IMR-90 (cell line): ENCODE measurements at regions not wholly inside any gene's neighbourhood (a gene's known extent, or its start where the extent isn't known, plus 50 kb on each side); places are given as distances from the start of the nearest gene placed in this dataset.

ENCODE experiments used
- ATAC-seq: fragments of 200-7000 bp; cut with Tn5 transposase; 2 replicates; pipeline ENCODE4 v1.9.1; 2020; ENCODE audit warnings: low read depth, mild to moderate bottlenecking, moderate library complexity
- BruUV-seq: library from RNA; stranded (reverse); fragments of 400-500 nt; replicated peaks from 2 replicates; lab custom pipeline; 2021; lab: Mats Ljungman, UMichigan
- CTCF ChIA-PET: fragments of 300-600 bp; formaldehyde crosslinking; extraction: SDS; loops from one replicate; lab custom pipeline; 2021; ENCODE audit warnings: antibody characterized with exemption; lab: Yijun Ruan, JAX
- POLR2A ChIA-PET: fragments of 300-600 bp; sonication (Branson Sonifier 250); formaldehyde crosslinking; loops from one replicate; lab custom pipeline; 2022; ENCODE audit warnings: antibody characterized with exemption; ENCODE audit not compliant: unreplicated experiment; lab: Charles Lee
- DNase-seq: peaks from one replicate; pipeline ENCODE4 v3.0.0; 2013
- H2AFZ ChIP-seq: replicated peaks from 2 replicates; pipeline ENCODE3; 2013; ENCODE audit warnings: low read length, mild to moderate bottlenecking; ENCODE audit not compliant: poor library complexity
- H2AK5ac ChIP-seq: 2 replicates; pipeline ENCODE4 v1.6.1; 2013; ENCODE audit warnings: low read depth, low read length, inconsistent platforms
- H2AK9ac ChIP-seq: replicated peaks from 2 replicates; pipeline ENCODE3; 2013; ENCODE audit warnings: mild to moderate bottlenecking, low read depth, low read length, moderate library complexity; ENCODE audit not compliant: poor library complexity
- H2BK120ac ChIP-seq: 2 replicates; pipeline ENCODE4 v1.6.1; 2013; ENCODE audit warnings: low read depth, low read length, inconsistent platforms
- H2BK15ac ChIP-seq: 3 replicates; pipeline ENCODE4 v1.6.1; 2013; ENCODE audit warnings: low read depth, low read length, inconsistent platforms
- H2BK20ac ChIP-seq: 2 replicates; pipeline ENCODE4 v1.6.1; 2013; ENCODE audit warnings: low read depth, mild to moderate bottlenecking, inconsistent platforms, low read length, moderate library complexity
- H2BK5ac ChIP-seq: 2 replicates; pipeline ENCODE4 v1.6.1; 2013; ENCODE audit warnings: mild to moderate bottlenecking, low read depth, low read length, inconsistent platforms; ENCODE audit not compliant: poor library complexity, severe bottlenecking
- H3K14ac ChIP-seq: replicated peaks from 2 replicates; pipeline ENCODE4 v1.6.1; 2013; ENCODE audit warnings: low read depth, low read length, inconsistent platforms
- H3K18ac ChIP-seq: 2 replicates; pipeline ENCODE4 v1.6.1; 2013; ENCODE audit warnings: low read depth, low read length, control low read depth
- H3K23ac ChIP-seq: 2 replicates; pipeline ENCODE4 v1.6.1; 2013; ENCODE audit warnings: low read depth, low read length, inconsistent platforms
- H3K27ac ChIP-seq: 2 replicates; pipeline ENCODE4 v1.5.1; 2013; ENCODE audit warnings: mild to moderate bottlenecking, control low read depth, low read length; ENCODE audit not compliant: insufficient read depth
- H3K27me3 ChIP-seq: 2 replicates; pipeline ENCODE4 v1.6.1; 2013; ENCODE audit warnings: low read length; ENCODE audit not compliant: control insufficient read depth, insufficient read depth
- H3K36me3 ChIP-seq: 2 replicates; pipeline ENCODE4 v1.6.1; 2013; ENCODE audit warnings: low read length, mixed read lengths; ENCODE audit not compliant: control insufficient read depth, insufficient read depth
- H3K4ac ChIP-seq: 2 replicates; pipeline ENCODE4 v1.6.1; 2013; ENCODE audit warnings: low read depth, low read length, inconsistent platforms
- H3K4me1 ChIP-seq: 2 replicates; pipeline ENCODE4 v1.6.1; 2013; ENCODE audit warnings: low read length, mixed read lengths; ENCODE audit not compliant: control insufficient read depth, insufficient read depth
- H3K4me2 ChIP-seq: 2 replicates; pipeline ENCODE4 v1.6.1; 2013; ENCODE audit warnings: low read depth, mild to moderate bottlenecking, control low read depth, low read length, moderate library complexity
- H3K4me3 ChIP-seq: 2 replicates; pipeline ENCODE4 v1.5.1; 2013; ENCODE audit warnings: low read depth, mild to moderate bottlenecking, control low read depth, low read length, moderate library complexity; ENCODE audit not compliant: insufficient read depth
- H3K56ac ChIP-seq: 2 replicates; pipeline ENCODE4 v1.6.1; 2013; ENCODE audit warnings: low read length, inconsistent platforms; ENCODE audit not compliant: insufficient read depth; ENCODE audit errors: extremely low read depth
- H3K79me1 ChIP-seq, 2 experiments: 2 replicates each; pipeline ENCODE4 v1.6.1; 2013; ENCODE audit warnings: low read length in 2 of 2, inconsistent platforms in 1 of 2, low read depth in 1 of 2
- H3K9ac ChIP-seq: 2 replicates; pipeline ENCODE4 v1.6.1; 2013; ENCODE audit warnings: low read depth, low read length, control low read depth
- H3K9me1 ChIP-seq: 2 replicates; pipeline ENCODE4 v1.6.1; 2013; ENCODE audit warnings: low read length, inconsistent platforms; ENCODE audit not compliant: insufficient read depth
- H3K9me3 ChIP-seq: 2 replicates; pipeline ENCODE4 v1.6.1; 2013; ENCODE audit warnings: low read length; ENCODE audit not compliant: control insufficient read depth, insufficient read depth
- H4K20me1 ChIP-seq: 2 replicates; pipeline ENCODE4 v1.6.1; 2013; ENCODE audit warnings: low read length, inconsistent platforms; ENCODE audit not compliant: insufficient read depth
- H4K5ac ChIP-seq: 2 replicates; pipeline ENCODE4 v1.6.1; 2013; ENCODE audit warnings: mild to moderate bottlenecking, low read depth, low read length, control low read depth
- H4K8ac ChIP-seq, 2 experiments: 2 replicates each; pipeline ENCODE4 v1.6.1; 2013; ENCODE audit warnings: low read depth in 2 of 2, low read length in 2 of 2, control low read depth in 1 of 2, inconsistent platforms in 1 of 2
- H4K91ac ChIP-seq: 2 replicates; pipeline ENCODE4 v1.6.1; 2013; ENCODE audit warnings: low read depth, low read length, inconsistent platforms; ENCODE audit not compliant: insufficient read depth
- BHLHE40 ChIP-seq: fragments of 150-350 bp; IDR thresholded peaks from 2 replicates; pipeline ENCODE4 v1.6.1; 2016; ENCODE audit warnings: mild to moderate bottlenecking, low read depth, low read length
- FOS ChIP-seq: fragments of 150-350 bp; IDR thresholded peaks from 2 replicates; pipeline ENCODE4 v1.6.1; 2016; ENCODE audit warnings: low read depth, low read length
- MAFK ChIP-seq: IDR thresholded peaks from 2 replicates; pipeline ENCODE4 v1.6.1; 2012; ENCODE audit warnings: low read depth, low read length, improper control_type of control experiment
- MAZ ChIP-seq: IDR thresholded peaks from 2 replicates; pipeline ENCODE4 v1.6.1; 2012; ENCODE audit warnings: low read depth, mild to moderate bottlenecking, low read length, improper control_type of control experiment, moderate library complexity, borderline replicate concordance
- MXI1 ChIP-seq: IDR thresholded peaks from 2 replicates; pipeline ENCODE4 v1.6.1; 2012; ENCODE audit warnings: low read depth, mild to moderate bottlenecking, low read length, moderate library complexity, borderline replicate concordance
- NFE2L2 ChIP-seq: fragments of 150-350 bp; IDR thresholded peaks from 2 replicates; pipeline ENCODE4 v1.6.1; 2016; ENCODE audit warnings: low read depth, mild to moderate bottlenecking, low read length
- POLR2A ChIP-seq: IDR thresholded peaks from 2 replicates; pipeline ENCODE4 v1.6.1; 2012; ENCODE audit warnings: mild to moderate bottlenecking, low read depth, low read length
- RAD21 ChIP-seq: IDR thresholded peaks from 2 replicates; pipeline ENCODE4 v1.6.1; 2012; ENCODE audit warnings: low read length, improper control_type of control experiment
- RFX5 ChIP-seq: IDR thresholded peaks from 2 replicates; pipeline ENCODE4 v1.8.0; 2012; ENCODE audit warnings: low read depth, mild to moderate bottlenecking, low read length, moderate library complexity
- WGBS, 2 experiments: methylation state at CpG; one replicate each; pipeline versions ENCODE4 v1.1.5 to v1.1.7; 2013; ENCODE audit warnings: missing lambda C conversion rate in 2 of 2; ENCODE audit not compliant: insufficient read length in 1 of 2; ENCODE audit errors: extremely low coverage in 2 of 2; 5-methylcytosine and 5-hydroxymethylcytosine counted together
- dilution Hi-C: fragments of 300-500 bp; cut with HindIII; formaldehyde crosslinking; loops from one replicate; pipeline ENCODE4 v1.14.3; 2018; ENCODE audit warnings: low sequenced_read_pairs; ENCODE audit not compliant: unreplicated experiment
- in situ Hi-C: fragments of 300-500 bp; cut with MboI; formaldehyde crosslinking; loops from 3 replicates; pipeline ENCODE4 v1.14.3; 2019; ENCODE audit warnings: low sequenced_read_pairs, inconsistent platforms, mixed read lengths
- intact Hi-C: fragments of 100-400 bp; cut with micrococcal nuclease; formaldehyde crosslinking; loops from 2 replicates; pipeline ENCODE4 v1.10.0; 2022

- H4K20me1 ChIP-seq = no peaks in the 10 kb centered on the region
- H3K4me3 ChIP-seq = no peak overlapping the region
- no peaks in the 10 kb centered on the region for H3K9me3 ChIP-seq
- no peak overlapping the region for H3K9ac ChIP-seq
- H3K79me1 ChIP-seq = no peaks in the 10 kb centered on the region
- H3K36me3 ChIP-seq = no peaks in the 10 kb centered on the region
- no peak for DNase-seq
- H3K14ac ChIP-seq = no peak overlapping the region
- H3K56ac ChIP-seq = no peak overlapping the region
- no peak overlapping the region for H2BK120ac ChIP-seq
- H2AK9ac ChIP-seq = no peak overlapping the region
- no peaks in the 10 kb centered on the region for H3K9me1 ChIP-seq
- no peaks in the 10 kb centered on the region for H3K27me3 ChIP-seq
- ChIA-PET CTCF (interaction anchor here (0.6 kb wide), 1 partner anchor 176 kb away, joined by 3 read pairs; no protein-coding TSS in a partner anchor), POLR2A (no interaction called here)
- H2BK20ac ChIP-seq = no peak overlapping the region
- H2BK15ac ChIP-seq = no peak overlapping the region
- H4K91ac ChIP-seq = no peak overlapping the region
- H3K27ac ChIP-seq = no peak overlapping the region
- no peak overlapping the region for H3K4me2 ChIP-seq
- H4K5ac ChIP-seq = no peak overlapping the region
- BruUV-seq = no TSS peak
- TF ChIP-seq BHLHE40 (no peak), FOS (no peak), MAFK (no peak), MXI1 (no peak), POLR2A (no peak), MAZ (no peak), NFE2L2 (no peak), RFX5 (no peak), RAD21 (no peak)
- no peak overlapping the region for H2AFZ ChIP-seq
- no peak overlapping the region for H3K4ac ChIP-seq
- no CpG with 5 or more reads among the region's 2 CpGs for WGBS, 2 experiments
- H2BK5ac ChIP-seq = no peak overlapping the region
- H3K23ac ChIP-seq = no peak overlapping the region
- H3K18ac ChIP-seq = no peak overlapping the region
- intact Hi-C loops (no loop called here), dilution Hi-C loops (no loop called here), in situ Hi-C loops (no loop called here)
- no peak for ATAC-seq
- H3K4me1 ChIP-seq = no peaks in the 10 kb centered on the region; the same call in 1 of the 2 replicates
- no peak overlapping the region for H2AK5ac ChIP-seq
- no peak overlapping the region for H4K8ac ChIP-seq
These were observed 176.7 kb downstream of the DIPK2A start for GRCh38 chr3:144148356-144148755.
